ENCODE measurements at regions not wholly inside any gene's neighbourhood (a gene's known extent, or its start where the extent isn't known, plus 50 kb on each side); places are given as distances from the start of the nearest gene placed in this dataset.
A peak's percentile ranks its signal among the peaks of the same experiment; 100 is the strongest.

DNA sequence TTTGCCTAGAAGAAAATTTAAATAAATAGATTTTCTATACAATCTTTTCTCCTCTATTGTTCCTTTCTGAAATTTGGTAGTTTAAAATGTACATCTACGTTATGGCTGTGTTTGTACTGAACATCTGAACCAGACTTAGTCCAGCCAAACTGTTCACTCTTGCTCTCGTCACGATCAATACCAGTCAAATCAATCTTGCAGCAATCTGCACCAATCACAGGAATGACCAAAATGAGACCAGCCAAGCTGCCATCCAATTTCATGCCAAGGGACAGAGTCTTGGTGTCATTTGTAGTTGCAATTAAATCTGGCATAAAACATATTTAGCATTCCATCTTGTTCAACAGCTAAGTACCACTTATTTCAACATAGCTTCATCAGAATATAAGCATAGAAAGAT, 156.6 kb downstream of the IRS2 start:
- Histone ChIP-seq H3K79me2 (ENCODE audit: low read length) (no peaks in the 10 kb centered on the region), H3K36me3 (ENCODE audit: low read depth, low read length) (no peaks in the 10 kb centered on the region), H3F3A (ENCODE audit: low read length, unreplicated experiment) (no peaks in the 10 kb centered on the region), H3K4me2 (ENCODE audit: low read length) (no peak overlapping the region), H2AFZ (ENCODE audit: low read length) (no peak overlapping the region), H3K4me3 (ENCODE audit: low read length) (no peak overlapping the region), H3K27me3 (ENCODE audit: low read length) (no peaks in the 10 kb centered on the region), H3K4me1 (ENCODE audit: insufficient read depth, low read length) (peaks cover 16% of the 10 kb centered on the region), H3K9ac (ENCODE audit: low read length) (no peak overlapping the region), H3K9me3 (ENCODE audit: low read length) (no peaks in the 10 kb centered on the region), H4K20me1 (ENCODE audit: low read length) (no peaks in the 10 kb centered on the region), H3K9me2 (replicated peaks; ENCODE audit: low read length) (no peaks in the 10 kb centered on the region), H3K27ac (ENCODE audit: low read length) (no peak overlapping the region)
- TF ChIP-seq EZH2phosphoT487 (IDR thresholded peaks at IDR 0.05; ENCODE audit: borderline replicate concordance, low read length) = no peak
- TF ChIP-seq EZH2 (IDR thresholded peaks at IDR 0.05; ENCODE audit: low read length, unreplicated experiment) = no peak
- TF ChIP-seq, protein P1, sequence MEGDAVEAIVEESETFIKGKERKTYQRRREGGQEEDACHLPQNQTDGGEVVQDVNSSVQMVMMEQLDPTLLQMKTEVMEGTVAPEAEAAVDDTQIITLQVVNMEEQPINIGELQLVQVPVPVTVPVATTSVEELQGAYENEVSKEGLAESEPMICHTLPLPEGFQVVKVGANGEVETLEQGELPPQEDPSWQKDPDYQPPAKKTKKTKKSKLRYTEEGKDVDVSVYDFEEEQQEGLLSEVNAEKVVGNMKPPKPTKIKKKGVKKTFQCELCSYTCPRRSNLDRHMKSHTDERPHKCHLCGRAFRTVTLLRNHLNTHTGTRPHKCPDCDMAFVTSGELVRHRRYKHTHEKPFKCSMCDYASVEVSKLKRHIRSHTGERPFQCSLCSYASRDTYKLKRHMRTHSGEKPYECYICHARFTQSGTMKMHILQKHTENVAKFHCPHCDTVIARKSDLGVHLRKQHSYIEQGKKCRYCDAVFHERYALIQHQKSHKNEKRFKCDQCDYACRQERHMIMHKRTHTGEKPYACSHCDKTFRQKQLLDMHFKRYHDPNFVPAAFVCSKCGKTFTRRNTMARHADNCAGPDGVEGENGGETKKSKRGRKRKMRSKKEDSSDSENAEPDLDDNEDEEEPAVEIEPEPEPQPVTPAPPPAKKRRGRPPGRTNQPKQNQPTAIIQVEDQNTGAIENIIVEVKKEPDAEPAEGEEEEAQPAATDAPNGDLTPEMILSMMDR (conservative IDR thresholded peaks at IDR 0.05; ENCODE audit: low read depth, low read length) = no peak
- no peak for DNase-seq
- ChIA-PET POLR2A (ENCODE audit: unreplicated experiment) (no interaction called here), CTCF (interaction anchor here (0.6 kb wide), 1 partner anchor 1581 kb away, joined by 3 read pairs; no protein-coding TSS in a partner anchor)
- intact Hi-C loops (cut with micrococcal nuclease) = no loop called here
- no peak for ATAC-seq
- BruUV-seq (replicated peaks) = no TSS peak

- Histone ChIP-seq H2AFZ (ENCODE audit: low read length) (no peak overlapping the region), H3K27ac (ENCODE audit: low read length) (peak overlapping the region; percentile 68), H3K79me2 (ENCODE audit: low read length) (no peaks in the 10 kb centered on the region), H3K36me3 (ENCODE audit: low read depth, low read length) (no peaks in the 10 kb centered on the region), H3K9me3 (ENCODE audit: low read length) (no peaks in the 10 kb centered on the region), H3K4me3 (ENCODE audit: low read length) (no peak overlapping the region), H4K20me1 (ENCODE audit: low read length) (no peaks in the 10 kb centered on the region), H3K4me1 (ENCODE audit: insufficient read depth, low read length) (peaks cover 16% of the 10 kb centered on the region), H3K9me2 (replicated peaks; ENCODE audit: low read length) (no peaks in the 10 kb centered on the region), H3K4me2 (ENCODE audit: low read length) (no peak overlapping the region), H3K9ac (ENCODE audit: low read length) (no peak overlapping the region), H3F3A (ENCODE audit: low read length, unreplicated experiment) (no peaks in the 10 kb centered on the region), H3K27me3 (ENCODE audit: low read length) (no peaks in the 10 kb centered on the region)
- ATAC-seq = peak; percentile 88
- intact Hi-C loops (cut with micrococcal nuclease) = no loop called here
- BruUV-seq (replicated peaks) = no TSS peak
- TF ChIP-seq, protein P1 (conservative IDR thresholded peaks at IDR 0.05; ENCODE audit: low read depth, low read length) = no peak
- TF ChIP-seq EZH2 (IDR thresholded peaks at IDR 0.05; ENCODE audit: low read length, unreplicated experiment) (no peak), EZH2phosphoT487 (IDR thresholded peaks at IDR 0.05; ENCODE audit: borderline replicate concordance, low read length) (no peak)
- peak; percentile 85 for DNase-seq
- ChIA-PET POLR2A (ENCODE audit: unreplicated experiment) (interaction anchor here (0.6 kb wide), 1 partner anchor 486 kb away, joined by 3 read pairs; no protein-coding TSS in a partner anchor), CTCF (interaction anchor here (0.6 kb wide), 1 partner anchor 53 kb away, joined by 3 read pairs; no protein-coding TSS in a partner anchor)
These were observed 158.1 kb downstream of the IRS2 start for GRCh38 chr13:109628251-109628699.

GRCh38 chr13:109627649-109628048, 158.7 kb downstream of the IRS2 start:
- ChIA-PET POLR2A (ENCODE audit: unreplicated experiment) (interaction anchor here (0.6 kb wide), 1 partner anchor 487 kb away, joined by 3 read pairs; no protein-coding TSS in a partner anchor), CTCF (interaction anchor here (0.6 kb wide), 1 partner anchor 52 kb away, joined by 3 read pairs; no protein-coding TSS in a partner anchor)
- H3K36me3 ChIP-seq (ENCODE audit: low read depth, low read length) = no peaks in the 10 kb centered on the region
- H3K27me3 ChIP-seq (ENCODE audit: low read length) = no peaks in the 10 kb centered on the region
- H3K27ac ChIP-seq (ENCODE audit: low read length) = peak overlapping the region; percentile 28
- H3F3A ChIP-seq (ENCODE audit: low read length, unreplicated experiment) = no peaks in the 10 kb centered on the region
- no peaks in the 10 kb centered on the region for H3K79me2 ChIP-seq (ENCODE audit: low read length)
- no peak overlapping the region for H3K4me2 ChIP-seq (ENCODE audit: low read length)
- H2AFZ ChIP-seq (ENCODE audit: low read length) = no peak overlapping the region
- no peak overlapping the region for H3K9ac ChIP-seq (ENCODE audit: low read length)
- H3K9me2 ChIP-seq (replicated peaks; ENCODE audit: low read length) = no peaks in the 10 kb centered on the region
- H3K4me3 ChIP-seq (ENCODE audit: low read length) = no peak overlapping the region
- BruUV-seq (replicated peaks) = no TSS peak
- TF ChIP-seq, protein P1 (conservative IDR thresholded peaks at IDR 0.05; ENCODE audit: low read depth, low read length) = no peak
- no peak for TF ChIP-seq EZH2 (IDR thresholded peaks at IDR 0.05; ENCODE audit: low read length, unreplicated experiment)
- TF ChIP-seq EZH2phosphoT487 (IDR thresholded peaks at IDR 0.05; ENCODE audit: borderline replicate concordance, low read length) = no peak
- ATAC-seq (no peak), DNase-seq (no peak)
- peaks cover 16% of the 10 kb centered on the region for H3K4me1 ChIP-seq (ENCODE audit: insufficient read depth, low read length)
- intact Hi-C loops (cut with micrococcal nuclease) = no loop called here
- H3K9me3 ChIP-seq (ENCODE audit: low read length) = no peaks in the 10 kb centered on the region
- no peaks in the 10 kb centered on the region for H4K20me1 ChIP-seq (ENCODE audit: low read length)

Data from PC-3 (cell line).